ENCODE measurements at regions not wholly inside any gene's neighbourhood (a gene's known extent, or its start where the extent isn't known, plus 50 kb on each side); places are given as distances from the start of the nearest gene placed in this dataset.

- Histone ChIP-seq H3K36me3 (ENCODE audit: control insufficient read depth, insufficient read depth, low read length) (no peaks in the 10 kb centered on the region), H3K4me3 (ENCODE audit: low read depth, low read length) (no peak overlapping the region), H3K27me3 (ENCODE audit: control insufficient read depth, insufficient read depth, low read length) (no peaks in the 10 kb centered on the region)
- no peak for DNase-seq (ENCODE audit: low read depth)
- TF ChIP-seq CTCF (IDR thresholded peaks at IDR 0.05; ENCODE audit: insufficient read depth, low read length, poor library complexity, severe bottlenecking) = no peak
These were observed 184.2 kb upstream of the LRATD1 start for GRCh38 chr2:14448340-14448739.

- Histone ChIP-seq H3K36me3 (ENCODE audit: control insufficient read depth, insufficient read depth, low read length) (no peaks in the 10 kb centered on the region), H3K27me3 (ENCODE audit: control insufficient read depth, insufficient read depth, low read length) (no peaks in the 10 kb centered on the region), H3K4me3 (ENCODE audit: low read depth, low read length) (no peak overlapping the region)
- TF ChIP-seq CTCF (IDR thresholded peaks at IDR 0.05; ENCODE audit: insufficient read depth, low read length, poor library complexity, severe bottlenecking) = peak; percentile 9
- no peak for DNase-seq (ENCODE audit: low read depth)
These were observed 181.2 kb upstream of the LRATD1 start for GRCh38 chr2:14451312-14451711.

GRCh38 chr2:14454202-14454601, 178.3 kb upstream of the LRATD1 start:
- no peaks in the 10 kb centered on the region for H3K27me3 ChIP-seq (ENCODE audit: control insufficient read depth, insufficient read depth, low read length)
- DNase-seq (ENCODE audit: low read depth) = no peak
- H3K4me3 ChIP-seq (ENCODE audit: low read depth, low read length) = no peak overlapping the region
- no peaks in the 10 kb centered on the region for H3K36me3 ChIP-seq (ENCODE audit: control insufficient read depth, insufficient read depth, low read length)
- TF ChIP-seq CTCF (IDR thresholded peaks at IDR 0.05; ENCODE audit: insufficient read depth, low read length, poor library complexity, severe bottlenecking) = no peak

GRCh38 chr2:14459786-14460325, 172.7 kb upstream of the LRATD1 start:
- Histone ChIP-seq H3K4me3 (ENCODE audit: low read depth, low read length) (no peak overlapping the region), H3K27me3 (ENCODE audit: control insufficient read depth, insufficient read depth, low read length) (no peaks in the 10 kb centered on the region), H3K36me3 (ENCODE audit: control insufficient read depth, insufficient read depth, low read length) (no peaks in the 10 kb centered on the region)
- DNase-seq (ENCODE audit: low read depth) = no peak
- TF ChIP-seq CTCF (IDR thresholded peaks at IDR 0.05; ENCODE audit: insufficient read depth, low read length, poor library complexity, severe bottlenecking) = no peak

- DNase-seq (ENCODE audit: low read depth) = no peak
- TF ChIP-seq CTCF (IDR thresholded peaks at IDR 0.05; ENCODE audit: insufficient read depth, low read length, poor library complexity, severe bottlenecking) = no peak
These were observed 156.5 kb upstream of the LRATD1 start for GRCh38 chr2:14475994-14476393.

GRCh38 chr2:14479486-14479885, 153.0 kb upstream of the LRATD1 start:
- no peak for TF ChIP-seq CTCF (IDR thresholded peaks at IDR 0.05; ENCODE audit: insufficient read depth, low read length, poor library complexity, severe bottlenecking)
- Histone ChIP-seq H3K27me3 (ENCODE audit: control insufficient read depth, insufficient read depth, low read length) (no peaks in the 10 kb centered on the region), H3K4me3 (ENCODE audit: low read depth, low read length) (no peak overlapping the region), H3K36me3 (ENCODE audit: control insufficient read depth, insufficient read depth, low read length) (no peaks in the 10 kb centered on the region)
- no peak for DNase-seq (ENCODE audit: low read depth)

More at GRCh38 chr2:14475994-14476393, 156.5 kb upstream of the LRATD1 start:
- no peaks in the 10 kb centered on the region for H3K27me3 ChIP-seq (ENCODE audit: control insufficient read depth, insufficient read depth, low read length)
- H3K36me3 ChIP-seq (ENCODE audit: control insufficient read depth, insufficient read depth, low read length) = no peaks in the 10 kb centered on the region
- H3K4me3 ChIP-seq (ENCODE audit: low read depth, low read length) = no peak overlapping the region

All from kidney epithelial cell (primary cell).